Gastrocnemius medialis (tissue), 4 donors: ENCODE measurements at regions not wholly inside any gene's neighbourhood (a gene's known extent, or its start where the extent isn't known, plus 50 kb on each side); places are given as distances from the start of the nearest gene placed in this dataset.

ENCODE experiments used
- CTCF ChIP-seq, 5 experiments: fragments of 450-650 bp in 3 of 5; fragments of 200-600 bp in 2 of 5; sonication (generic) in 2 of 5; IDR thresholded peaks in 4 of 5; conservative IDR thresholded peaks in 1 of 5; 1 replicate in 4 of 5; 2 replicates in 1 of 5; pipeline ENCODE4 v1.5.1; 2016 to 2019; ENCODE audit warnings: antibody characterized with exemption in 5 of 5, mild to moderate bottlenecking in 3 of 5, moderate library complexity in 3 of 5
- POLR2A ChIP-seq, 2 donors: fragments of 450-650 bp; IDR thresholded peaks; one replicate each; pipeline ENCODE4 v1.6.1; 2017; ENCODE audit warnings: antibody characterized with exemption in 2 of 2, mild to moderate bottlenecking in 2 of 2, moderate library complexity in 2 of 2

- TF ChIP-seq CTCF (IDR thresholded peaks at IDR 0.05 in 4 of 5, conservative IDR thresholded peaks at IDR 0.05 in 1 of 5) (no peak), POLR2A (IDR thresholded peaks at IDR 0.05) (no peak)
Measured at GRCh38 chr13:76690611-76691010, 195.6 kb downstream of the KCTD12 start.
